ENCODE measurements at regions not wholly inside any gene's neighbourhood (a gene's known extent, or its start where the extent isn't known, plus 50 kb on each side); places are given as distances from the start of the nearest gene placed in this dataset.

GRCh38 chr2:57504787-57505186 is 541.8 kb upstream of the VRK2 start:
- ATAC-seq, result no peak
- Histone ChIP-seq H3K4me1 (no peaks in the 10 kb centered on the region), H3K9me3 (no peaks in the 10 kb centered on the region), H3K27ac (no peak overlapping the region), H3K27me3 (no peaks in the 10 kb centered on the region), H3K36me3 (no peaks in the 10 kb centered on the region), H3K4me3 (no peak overlapping the region)
- intact Hi-C loops (cut with DNase I), result no loop called here
- DNase-seq, result no peak
- WGBS (ENCODE audit: insufficient coverage, low coverage, low lambda C conversion rate, missing lambda C conversion rate), result 24% methylated on average over 1 of the region's 1 CpG
- TF ChIP-seq POLR2A (IDR thresholded peaks at IDR 0.05) (no peak), CTCF (IDR thresholded peaks at IDR 0.05) (no peak)

GRCh38 chr2:57509189-57509588 is 537.4 kb upstream of the VRK2 start:
- H3K27me3 ChIP-seq, result no peaks in the 10 kb centered on the region
- ATAC-seq, result no peak
- H3K4me3 ChIP-seq, result no peak overlapping the region
- WGBS (ENCODE audit: insufficient coverage, low coverage, low lambda C conversion rate, missing lambda C conversion rate), result 56% methylated on average over 2 of the region's 2 CpGs
- no peaks in the 10 kb centered on the region for H3K4me1 ChIP-seq
- H3K27ac ChIP-seq, result no peak overlapping the region
- no peak for DNase-seq
- no peaks in the 10 kb centered on the region for H3K9me3 ChIP-seq
- no peak for TF ChIP-seq CTCF (IDR thresholded peaks at IDR 0.05)
- TF ChIP-seq POLR2A (IDR thresholded peaks at IDR 0.05), result no peak
- H3K36me3 ChIP-seq, result no peaks in the 10 kb centered on the region
- intact Hi-C loops (cut with DNase I), result no loop called here

- DNase-seq (no peak), ATAC-seq (no peak)
- Histone ChIP-seq H3K4me1 (no peaks in the 10 kb centered on the region), H3K4me3 (no peak overlapping the region), H3K9me3 (no peaks in the 10 kb centered on the region), H3K27me3 (no peaks in the 10 kb centered on the region), H3K27ac (no peak overlapping the region), H3K36me3 (no peaks in the 10 kb centered on the region)
- TF ChIP-seq CTCF (IDR thresholded peaks at IDR 0.05) (no peak), POLR2A (IDR thresholded peaks at IDR 0.05) (no peak)
- WGBS (ENCODE audit: insufficient coverage, low coverage, low lambda C conversion rate, missing lambda C conversion rate), result 66% methylated on average over 4 of the region's 4 CpGs
- intact Hi-C loops (cut with DNase I), result no loop called here
These were observed 535.9 kb upstream of the VRK2 start for GRCh38 chr2:57510704-57511103.

- H3K27me3 ChIP-seq, result no peaks in the 10 kb centered on the region
- H3K36me3 ChIP-seq, result no peaks in the 10 kb centered on the region
- no peaks in the 10 kb centered on the region for H3K4me1 ChIP-seq
- TF ChIP-seq POLR2A (IDR thresholded peaks at IDR 0.05), result no peak
- no peak for TF ChIP-seq CTCF (IDR thresholded peaks at IDR 0.05)
- 38% methylated on average over 3 of the region's 3 CpGs for WGBS (ENCODE audit: insufficient coverage, low coverage, low lambda C conversion rate, missing lambda C conversion rate)
- no peak for ATAC-seq
- H3K27ac ChIP-seq, result no peak overlapping the region
- no peak for DNase-seq
- no peak overlapping the region for H3K4me3 ChIP-seq
- intact Hi-C loops (cut with DNase I), result no loop called here
- no peaks in the 10 kb centered on the region for H3K9me3 ChIP-seq
These were observed 531.2 kb upstream of the VRK2 start for GRCh38 chr2:57515366-57515765.

GRCh38 chr2:57516698-57517340 is 529.8 kb upstream of the VRK2 start:
- no peak overlapping the region for H3K4me3 ChIP-seq
- H3K36me3 ChIP-seq, result no peaks in the 10 kb centered on the region
- H3K9me3 ChIP-seq, result no peaks in the 10 kb centered on the region
- DNase-seq (no peak), ATAC-seq (peak; percentile 72 to 88 (median 84))
- no peak overlapping the region for H3K27ac ChIP-seq
- H3K27me3 ChIP-seq, result no peaks in the 10 kb centered on the region
- TF ChIP-seq POLR2A (IDR thresholded peaks at IDR 0.05) (no peak), CTCF (IDR thresholded peaks at IDR 0.05) (peak; percentile 62 to 71 (median 68))
- H3K4me1 ChIP-seq, result no peaks in the 10 kb centered on the region
- 8% methylated on average over 7 of the region's 7 CpGs for WGBS (ENCODE audit: insufficient coverage, low coverage, low lambda C conversion rate, missing lambda C conversion rate)
- intact Hi-C loops (cut with DNase I), result no loop called here
